Endothelial cell of umbilical vein (primary cell): ENCODE measurements at regions not wholly inside any gene's neighbourhood (a gene's known extent, or its start where the extent isn't known, plus 50 kb on each side); places are given as distances from the start of the nearest gene placed in this dataset.

Experiments used
- BruUV-seq: library from RNA; stranded (reverse); fragments of 400-500 nt; replicated peaks from 2 replicates; lab custom pipeline; 2021; lab: Mats Ljungman, UMichigan
- CTCF ChIA-PET: fragments of 300-600, 350-600 bp; sonication (Branson Sonifier 250); formaldehyde crosslinking; loops from one replicate; lab custom pipeline; 2021; ENCODE audit warnings: antibody characterized with exemption, inconsistent platforms; lab: Charles Lee
- POLR2A ChIA-PET: fragments of 300-600, 350-600 bp; sonication (Branson Sonifier 250); formaldehyde crosslinking; loops from one replicate; lab custom pipeline; 2021; ENCODE audit warnings: antibody characterized with exemption, inconsistent platforms; lab: Charles Lee
- DNase-seq: peaks from one replicate; pipeline ENCODE4 v3.0.0-alpha.2; 2011; ENCODE audit warnings: low read depth, low spot score
- FAIRE-seq: peaks from 2 replicates; lab custom pipeline; 2011; peaks lifted over from hg19 to GRCh38; lab: Jason Lieb, UNC
- H2AFZ ChIP-seq: 2 replicates; pipeline ENCODE4 v1.6.0; 2012; ENCODE audit warnings: low read depth, low read length, control low read depth, inconsistent platforms
- H3K27ac ChIP-seq: 2 replicates; pipeline ENCODE4 v1.5.1; 2011; ENCODE audit warnings: low read depth, mild to moderate bottlenecking, control low read depth, low read length, moderate library complexity; ENCODE audit not compliant: insufficient read depth
- H3K27me3 ChIP-seq, 2 experiments: 2 replicates each; pipeline versions ENCODE4 v1.6.0 to v1.6.1; 2011; ENCODE audit warnings: low read length in 2 of 2, mixed read lengths in 1 of 2; ENCODE audit not compliant: control insufficient read depth in 2 of 2, insufficient read depth in 2 of 2
- H3K36me3 ChIP-seq, 2 experiments: 2 replicates in 1 of 2; 3 replicates in 1 of 2; pipeline ENCODE4 v1.5.1; 2011; ENCODE audit warnings: low read length in 2 of 2, mild to moderate bottlenecking in 1 of 2, moderate library complexity in 1 of 2; ENCODE audit not compliant: control insufficient read depth in 2 of 2, insufficient read depth in 2 of 2; ENCODE audit errors: extremely low read depth in 1 of 2
- H3K4me1 ChIP-seq: 3 replicates; pipeline ENCODE4 v1.5.1; 2011; ENCODE audit warnings: mild to moderate bottlenecking, low read length; ENCODE audit not compliant: control insufficient read depth, insufficient read depth; ENCODE audit errors: extremely low read depth
- H3K4me2 ChIP-seq: 2 replicates; pipeline ENCODE4 v1.6.1; 2011; ENCODE audit warnings: low read length, control low read depth, mixed read lengths; ENCODE audit not compliant: insufficient read depth
- H3K4me3 ChIP-seq, 3 experiments: fragments of 200-600 bp in 1 of 3; sonication (generic), shearing (Covaris generic) in 1 of 3; replicated peaks in 1 of 3; 2 replicates each; pipeline ENCODE4 v1.5.1; 2011 to 2016; ENCODE audit warnings: control low read depth in 3 of 3, low read length in 3 of 3, mild to moderate bottlenecking in 2 of 3, inconsistent platforms in 1 of 3, low read depth in 1 of 3, moderate library complexity in 1 of 3; ENCODE audit not compliant: insufficient read depth in 1 of 3
- H3K79me2 ChIP-seq: 2 replicates; pipeline ENCODE4 v1.6.0; 2012; ENCODE audit warnings: low read length, inconsistent platforms; ENCODE audit not compliant: control insufficient read depth, insufficient read depth
- H3K9ac ChIP-seq: replicated peaks from 2 replicates; pipeline ENCODE3; 2011; ENCODE audit warnings: low read length, control low read depth; ENCODE audit not compliant: insufficient read depth; ENCODE audit errors: extremely low read depth
- H3K9me1 ChIP-seq: replicated peaks from 3 replicates; pipeline ENCODE4 v1.6.0; 2011; ENCODE audit warnings: mild to moderate bottlenecking, low read length; ENCODE audit not compliant: control insufficient read depth, insufficient read depth; ENCODE audit errors: extremely low read depth
- H3K9me3 ChIP-seq: replicated peaks from 2 replicates; pipeline ENCODE4 v1.5.1; 2012; ENCODE audit warnings: low read length, inconsistent platforms; ENCODE audit not compliant: control insufficient read depth, insufficient read depth
- H4K20me1 ChIP-seq: replicated peaks from 2 replicates; pipeline ENCODE3; 2011; ENCODE audit warnings: mild to moderate bottlenecking, low read length; ENCODE audit not compliant: control insufficient read depth, insufficient read depth; ENCODE audit errors: extremely low read depth
- EZH2 ChIP-seq: IDR thresholded peaks from 2 replicates; pipeline ENCODE4 v1.6.1; 2012; ENCODE audit warnings: borderline replicate concordance, low read depth, mild to moderate bottlenecking, moderate library complexity, low read length, inconsistent platforms; ENCODE audit not compliant: severe bottlenecking
- FOS ChIP-seq: IDR thresholded peaks from 2 replicates; pipeline ENCODE4 v1.6.1; 2011; ENCODE audit warnings: mild to moderate bottlenecking, low read length, moderate library complexity, borderline replicate concordance; ENCODE audit not compliant: insufficient read depth
- GATA2 ChIP-seq: IDR thresholded peaks from 2 replicates; pipeline ENCODE4 v1.7.0; 2011; ENCODE audit warnings: low read depth, mild to moderate bottlenecking, moderate library complexity, mixed read lengths, low read length; ENCODE audit not compliant: insufficient read length, insufficient read depth
- JUN ChIP-seq: IDR thresholded peaks from 2 replicates; pipeline ENCODE4 v1.6.1; 2011; ENCODE audit warnings: borderline replicate concordance, low read depth; ENCODE audit not compliant: insufficient read length, insufficient read depth
- MYC ChIP-seq: IDR thresholded peaks from one replicate; pipeline ENCODE4 v1.6.1; 2011; ENCODE audit warnings: mild to moderate bottlenecking, low read depth, low read length
- POLR2A ChIP-seq: IDR thresholded peaks from 2 replicates; pipeline ENCODE4 v1.6.1; 2012; ENCODE audit warnings: low read depth, mild to moderate bottlenecking, control low read depth, low read length
- POLR2AphosphoS5 ChIP-seq: IDR thresholded peaks from 2 replicates; pipeline ENCODE4 v1.6.1; 2012; ENCODE audit warnings: low read depth, mild to moderate bottlenecking, control low read depth, low read length, moderate library complexity; ENCODE audit not compliant: insufficient read depth
- dilution Hi-C: fragments of 300-500 bp; cut with MboI; formaldehyde crosslinking; loops from one replicate; pipeline ENCODE4 v1.15.0; 2019; ENCODE audit warnings: low sequenced_read_pairs; ENCODE audit not compliant: extremely low pct_ligation_motif_present
- intact Hi-C: fragments of 100-400 bp; cut with micrococcal nuclease; formaldehyde crosslinking; loops from one replicate; pipeline ENCODE4 v1.10.0; 2022
- TF ChIP-seq, protein P1 (sequence below), 2 donors: IDR thresholded peaks; 1 replicate in 1 of 2; 2 replicates in 1 of 2; pipeline ENCODE4 v1.5.1; 2011; ENCODE audit warnings: low read length in 2 of 2, mild to moderate bottlenecking in 2 of 2, moderate library complexity in 2 of 2, control low read depth in 1 of 2, inconsistent platforms in 1 of 2, low read depth in 1 of 2; ENCODE audit not compliant: insufficient read depth in 1 of 2; ENCODE audit errors: extremely low read depth in 1 of 2
- TF ChIP-seq, protein P2 (sequence below): IDR thresholded peaks from 2 replicates; pipeline ENCODE4 v1.6.1; 2011; ENCODE audit not compliant: insufficient read depth, insufficient read length

DNA sequence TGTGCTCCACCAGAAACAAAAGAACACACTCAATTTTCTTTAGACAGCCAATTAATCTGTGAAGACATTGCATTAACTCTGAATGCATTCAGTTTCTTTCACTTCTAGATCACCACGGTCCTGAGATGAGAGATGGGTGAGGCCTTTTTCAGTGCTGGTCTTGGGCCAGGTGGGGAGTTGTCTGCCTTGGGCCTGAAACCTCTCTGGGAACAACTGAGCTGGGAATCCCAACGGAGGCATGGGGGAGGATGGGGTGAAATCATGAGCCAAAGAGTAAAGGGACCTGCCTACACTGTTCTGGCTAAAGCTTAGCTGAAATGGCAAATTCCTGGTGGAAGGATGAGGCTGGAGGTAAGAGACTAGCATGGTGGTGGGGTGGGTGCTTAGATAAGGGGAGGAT, 353.5 kb upstream of the B3GAT1 start:
- no peak for DNase-seq
- BruUV-seq, result no TSS peak
- dilution Hi-C loops, result no loop called here
- H3K9me3 ChIP-seq, result no peaks in the 10 kb centered on the region
- no peak overlapping the region for H3K27ac ChIP-seq
- no peak overlapping the region for H3K9ac ChIP-seq
- CTCF ChIA-PET, result no interaction called here
- H4K20me1 ChIP-seq, result no peaks in the 10 kb centered on the region
- H3K4me2 ChIP-seq, result no peak overlapping the region
- H3K4me3 ChIP-seq, result no peak overlapping the region
- no peak for FAIRE-seq
- no peaks in the 10 kb centered on the region for H3K4me1 ChIP-seq
- no peaks in the 10 kb centered on the region for H3K27me3 ChIP-seq
- POLR2A ChIA-PET, result no interaction called here
- TF ChIP-seq EZH2 (no peak), FOS (no peak), JUN (no peak), MYC (no peak), POLR2A (no peak), GATA2 (no peak), POLR2AphosphoS5 (no peak)
- TF ChIP-seq, protein P1, sequence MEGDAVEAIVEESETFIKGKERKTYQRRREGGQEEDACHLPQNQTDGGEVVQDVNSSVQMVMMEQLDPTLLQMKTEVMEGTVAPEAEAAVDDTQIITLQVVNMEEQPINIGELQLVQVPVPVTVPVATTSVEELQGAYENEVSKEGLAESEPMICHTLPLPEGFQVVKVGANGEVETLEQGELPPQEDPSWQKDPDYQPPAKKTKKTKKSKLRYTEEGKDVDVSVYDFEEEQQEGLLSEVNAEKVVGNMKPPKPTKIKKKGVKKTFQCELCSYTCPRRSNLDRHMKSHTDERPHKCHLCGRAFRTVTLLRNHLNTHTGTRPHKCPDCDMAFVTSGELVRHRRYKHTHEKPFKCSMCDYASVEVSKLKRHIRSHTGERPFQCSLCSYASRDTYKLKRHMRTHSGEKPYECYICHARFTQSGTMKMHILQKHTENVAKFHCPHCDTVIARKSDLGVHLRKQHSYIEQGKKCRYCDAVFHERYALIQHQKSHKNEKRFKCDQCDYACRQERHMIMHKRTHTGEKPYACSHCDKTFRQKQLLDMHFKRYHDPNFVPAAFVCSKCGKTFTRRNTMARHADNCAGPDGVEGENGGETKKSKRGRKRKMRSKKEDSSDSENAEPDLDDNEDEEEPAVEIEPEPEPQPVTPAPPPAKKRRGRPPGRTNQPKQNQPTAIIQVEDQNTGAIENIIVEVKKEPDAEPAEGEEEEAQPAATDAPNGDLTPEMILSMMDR (IDR thresholded peaks at IDR 0.05; ENCODE audit: extremely low read depth in 1 of 2, insufficient read depth in 1 of 2, low read depth in 1 of 2, low read length in 2 of 2), result no peak
- TF ChIP-seq, protein P2, sequence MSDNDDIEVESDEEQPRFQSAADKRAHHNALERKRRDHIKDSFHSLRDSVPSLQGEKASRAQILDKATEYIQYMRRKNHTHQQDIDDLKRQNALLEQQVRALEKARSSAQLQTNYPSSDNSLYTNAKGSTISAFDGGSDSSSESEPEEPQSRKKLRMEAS, result no peak
- H3K36me3 ChIP-seq, result no peaks in the 10 kb centered on the region
- no peaks in the 10 kb centered on the region for H3K9me1 ChIP-seq
- intact Hi-C loops, result no loop called here
- no peaks in the 10 kb centered on the region for H3K79me2 ChIP-seq
- H2AFZ ChIP-seq, result no peak overlapping the region
